HG03095 (cell line): ENCODE measurements at regions not wholly inside any gene's neighbourhood (a gene's known extent, or its start where the extent isn't known, plus 50 kb on each side); places are given as distances from the start of the nearest gene placed in this dataset.

Source experiments
- ATAC-seq: cut with Tn5 transposase; IDR thresholded peaks from one replicate; pipeline ENCODE4 v1.9.1; 2021; ENCODE audit warnings: moderate library complexity; ENCODE audit not compliant: unreplicated experiment

- no peak for ATAC-seq
These were observed 85.0 kb downstream of the NUF2 start for GRCh38 chr1:163406772-163407171.

GRCh38 chr1:163408262-163408661 is 86.5 kb downstream of the NUF2 start:
- no peak for ATAC-seq

GRCh38 chr1:163410073-163410999 is 88.6 kb downstream of the NUF2 start:
- no peak for ATAC-seq

GRCh38 chr1:163412221-163412620 is 90.5 kb downstream of the NUF2 start:
- no peak for ATAC-seq

GRCh38 chr1:163414778-163415177 is 93.0 kb downstream of the NUF2 start:
- peak; percentile 92 for ATAC-seq

GRCh38 chr1:163421701-163422100 is 99.9 kb downstream of the NUF2 start:
- no peak for ATAC-seq

GRCh38 chr1:163422738-163423404 is 101.1 kb downstream of the NUF2 start:
- ATAC-seq = no peak

GRCh38 chr1:163426505-163427251 is 104.9 kb downstream of the NUF2 start:
- no peak for ATAC-seq

GRCh38 chr1:163427279-163427678 is 105.5 kb downstream of the NUF2 start:
- no peak for ATAC-seq

- ATAC-seq = no peak
These were observed 114.5 kb downstream of the NUF2 start for GRCh38 chr1:163436140-163436812.

- no peak for ATAC-seq
These were observed 117.7 kb downstream of the NUF2 start for GRCh38 chr1:163439471-163439870.

GRCh38 chr1:163440090-163440489 is 118.3 kb downstream of the NUF2 start:
- no peak for ATAC-seq

- ATAC-seq = no peak
These were observed 120.6 kb downstream of the NUF2 start for GRCh38 chr1:163442231-163442879.

GRCh38 chr1:163442895-163443294 is 121.1 kb downstream of the NUF2 start:
- no peak for ATAC-seq

GRCh38 chr1:163443863-163444262 is 122.1 kb downstream of the NUF2 start:
- no peak for ATAC-seq

- no peak for ATAC-seq
These were observed 122.9 kb downstream of the NUF2 start for GRCh38 chr1:163444665-163445064.

GRCh38 chr1:163450986-163451385 is 129.2 kb downstream of the NUF2 start:
- no peak for ATAC-seq

- no peak for ATAC-seq
These were observed 137.8 kb downstream of the NUF2 start for GRCh38 chr1:163459539-163459938.

- ATAC-seq = no peak
These were observed 145.5 kb downstream of the NUF2 start for GRCh38 chr1:163467289-163467688.
